ENCODE measurements at regions not wholly inside any gene's neighbourhood (a gene's known extent, or its start where the extent isn't known, plus 50 kb on each side); places are given as distances from the start of the nearest gene placed in this dataset.
"Not testable (repeated sequence)": the region's sequence is repeated elsewhere in the genome, so short reads cannot be mapped to it uniquely, and the experiment has no call there.

GRCh38 chr14:96706893-96707292 is 90.3 kb upstream of the VRK1 start:
- no peaks in the 10 kb centered on the region for H3K4me1 Mint-ChIP-seq (ENCODE audit: unreplicated experiment)
- DNase-seq (ENCODE audit: extremely low spot score, unreplicated experiment), result no peak
- no peaks in the 10 kb centered on the region for H3K36me3 Mint-ChIP-seq
- no peak for TF ChIP-seq CTCF (conservative IDR thresholded peaks at IDR 0.05)
- H3K27me3 Mint-ChIP-seq, result no peaks in the 10 kb centered on the region
- peaks cover 9% of the 10 kb centered on the region for H3K9me3 Mint-ChIP-seq
- no peak overlapping the region for H3K4me3 Mint-ChIP-seq
- no peak overlapping the region for H3K27ac Mint-ChIP-seq

- H3K27ac Mint-ChIP-seq, result no peak overlapping the region
- H3K4me3 Mint-ChIP-seq, result no peak overlapping the region
These were observed 87.0 kb upstream of the VRK1 start for GRCh38 chr14:96710060-96710666.

GRCh38 chr14:96711559-96712267 is 85.5 kb upstream of the VRK1 start:
- no peak overlapping the region for H3K27ac Mint-ChIP-seq
- H3K27me3 Mint-ChIP-seq, result peaks cover 8% of the 10 kb centered on the region
- no peak overlapping the region for H3K4me3 Mint-ChIP-seq
- TF ChIP-seq CTCF (conservative IDR thresholded peaks at IDR 0.05), result no peak
- H3K9me3 Mint-ChIP-seq, result no peaks in the 10 kb centered on the region
- no peak for DNase-seq (ENCODE audit: extremely low spot score, unreplicated experiment)
- no peaks in the 10 kb centered on the region for H3K36me3 Mint-ChIP-seq
- H3K4me1 Mint-ChIP-seq (ENCODE audit: unreplicated experiment), result no peaks in the 10 kb centered on the region

More at GRCh38 chr14:96710060-96710666, 87.0 kb upstream of the VRK1 start:
- Mint-ChIP-seq H3K36me3 (no peaks in the 10 kb centered on the region), H3K27me3 (peaks cover 8% of the 10 kb centered on the region), H3K4me1 (ENCODE audit: unreplicated experiment) (no peaks in the 10 kb centered on the region), H3K9me3 (no peaks in the 10 kb centered on the region)
- no peak for TF ChIP-seq CTCF (conservative IDR thresholded peaks at IDR 0.05)
- no peak for DNase-seq (ENCODE audit: extremely low spot score, unreplicated experiment)

GRCh38 chr14:96713426-96713825 is 83.8 kb upstream of the VRK1 start:
- TF ChIP-seq CTCF (conservative IDR thresholded peaks at IDR 0.05), result no peak
- H3K36me3 Mint-ChIP-seq, result no peaks in the 10 kb centered on the region
- H3K27ac Mint-ChIP-seq, result no peak overlapping the region
- no peak overlapping the region for H3K4me3 Mint-ChIP-seq
- DNase-seq (ENCODE audit: extremely low spot score, unreplicated experiment), result no peak
- peaks cover 8% of the 10 kb centered on the region for H3K27me3 Mint-ChIP-seq
- no peaks in the 10 kb centered on the region for H3K4me1 Mint-ChIP-seq (ENCODE audit: unreplicated experiment)
- H3K9me3 Mint-ChIP-seq, result no peaks in the 10 kb centered on the region

- not testable (repeated sequence) for DNase-seq (ENCODE audit: extremely low spot score, unreplicated experiment); H3K36me3 Mint-ChIP-seq; H3K4me1 Mint-ChIP-seq (ENCODE audit: unreplicated experiment); H3K4me3 Mint-ChIP-seq; H3K9me3 Mint-ChIP-seq; H3K27ac Mint-ChIP-seq; H3K27me3 Mint-ChIP-seq
These were observed 82.6 kb upstream of the VRK1 start for GRCh38 chr14:96714537-96714936.

- H3K36me3 Mint-ChIP-seq, result no peaks in the 10 kb centered on the region
- no peak for TF ChIP-seq CTCF (conservative IDR thresholded peaks at IDR 0.05)
- H3K9me3 Mint-ChIP-seq, result no peaks in the 10 kb centered on the region
- H3K4me3 Mint-ChIP-seq, result no peak overlapping the region
- H3K27me3 Mint-ChIP-seq, result peaks cover 8% of the 10 kb centered on the region
- no peaks in the 10 kb centered on the region for H3K4me1 Mint-ChIP-seq (ENCODE audit: unreplicated experiment)
- no peak for DNase-seq (ENCODE audit: extremely low spot score, unreplicated experiment)
- H3K27ac Mint-ChIP-seq, result no peak overlapping the region
These were observed 80.1 kb upstream of the VRK1 start for GRCh38 chr14:96717116-96717515.
